NCI-H226 (cell line): ENCODE measurements at regions not wholly inside any gene's neighbourhood (a gene's known extent, or its start where the extent isn't known, plus 50 kb on each side); places are given as distances from the start of the nearest gene placed in this dataset.

ENCODE experiments used
- DNase-seq: peaks from one replicate; pipeline ENCODE4 v3.0.0-alpha.2; 2015

DNA sequence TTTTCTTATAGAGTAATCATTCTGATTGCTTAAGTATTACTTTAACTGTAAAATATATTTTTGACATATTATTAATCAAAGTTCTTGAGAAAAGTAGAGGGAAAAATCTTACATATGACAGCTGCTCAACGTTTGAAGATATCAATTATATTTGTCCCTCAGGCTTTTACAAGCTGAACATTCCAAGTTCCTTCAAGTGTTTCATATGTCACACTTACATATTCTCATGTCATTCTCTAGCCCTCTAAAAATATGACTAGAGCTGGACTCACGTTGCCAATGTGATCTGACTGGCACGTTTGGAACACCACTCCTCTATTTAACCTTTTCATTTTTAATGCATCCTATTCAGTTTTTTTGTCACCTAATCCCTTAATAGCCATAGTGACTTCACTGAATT lies 492.9 kb downstream of the PCDH18 start:
- DNase-seq: no peak

DNA sequence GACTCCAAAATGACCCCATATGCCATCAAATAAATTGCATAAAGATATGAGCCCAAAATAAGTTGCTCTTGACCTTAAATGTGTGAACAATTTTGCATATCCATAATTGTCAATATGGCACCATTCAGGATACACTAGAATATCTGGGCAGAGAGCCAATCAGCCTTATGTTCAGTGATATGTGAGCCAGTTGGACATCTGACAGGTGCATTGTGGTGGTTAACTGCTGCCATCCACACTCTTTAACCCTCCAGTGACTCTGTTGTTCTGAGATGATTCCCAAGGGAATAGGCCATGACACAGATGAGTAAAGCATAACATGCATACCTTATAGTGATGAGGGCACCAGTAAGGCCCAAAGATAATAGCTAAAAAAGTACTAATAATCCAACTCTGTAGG lies 500.1 kb downstream of the PCDH18 start:
- peak; percentile 24 for DNase-seq

DNA sequence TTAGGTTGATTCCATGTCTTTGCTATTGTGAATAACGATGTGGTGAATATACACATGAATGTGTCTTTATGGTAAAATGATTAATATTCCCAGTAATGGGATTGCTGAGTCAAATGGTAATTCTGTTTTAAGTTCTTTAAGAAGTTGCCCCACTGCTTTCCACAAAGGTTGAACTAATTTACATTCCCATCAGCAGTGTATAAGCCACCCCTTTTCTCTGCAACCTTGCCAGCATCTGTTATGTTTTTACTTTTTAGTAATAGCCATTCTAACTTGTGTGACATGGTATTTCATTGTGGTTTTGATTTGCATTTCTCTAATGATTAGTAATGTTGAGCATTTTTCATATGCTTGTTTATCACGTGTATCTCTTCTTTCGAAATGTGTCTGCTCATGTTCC lies 503.3 kb downstream of the PCDH18 start:
- DNase-seq: no peak

DNA sequence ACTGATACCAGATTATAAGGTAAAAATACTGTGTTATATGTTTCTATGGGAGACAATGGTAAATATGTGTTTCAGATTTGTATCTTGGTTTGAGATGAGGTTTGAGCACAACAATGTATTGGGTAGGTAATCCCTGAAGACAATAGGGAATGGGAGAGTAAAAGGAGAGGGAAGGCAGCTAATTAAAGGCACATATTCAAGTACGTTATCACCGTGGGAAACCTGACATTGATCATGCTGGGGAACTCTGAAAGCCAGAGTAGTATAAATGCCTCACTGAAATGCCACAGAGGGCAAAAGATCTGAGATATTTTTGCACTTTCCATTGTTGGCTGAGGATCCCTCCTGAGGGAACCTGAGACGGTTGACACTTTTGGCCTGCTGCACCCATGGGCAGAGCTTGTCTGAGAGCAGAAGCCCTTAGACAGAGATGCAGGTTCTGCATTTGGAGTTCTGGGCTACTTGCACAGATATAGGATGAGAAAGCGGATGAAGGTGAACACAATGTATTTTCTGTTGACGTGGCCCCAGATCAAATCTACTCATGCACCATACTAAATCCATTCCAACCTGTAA lies 506.7 kb downstream of the PCDH18 start:
- no peak for DNase-seq

DNA sequence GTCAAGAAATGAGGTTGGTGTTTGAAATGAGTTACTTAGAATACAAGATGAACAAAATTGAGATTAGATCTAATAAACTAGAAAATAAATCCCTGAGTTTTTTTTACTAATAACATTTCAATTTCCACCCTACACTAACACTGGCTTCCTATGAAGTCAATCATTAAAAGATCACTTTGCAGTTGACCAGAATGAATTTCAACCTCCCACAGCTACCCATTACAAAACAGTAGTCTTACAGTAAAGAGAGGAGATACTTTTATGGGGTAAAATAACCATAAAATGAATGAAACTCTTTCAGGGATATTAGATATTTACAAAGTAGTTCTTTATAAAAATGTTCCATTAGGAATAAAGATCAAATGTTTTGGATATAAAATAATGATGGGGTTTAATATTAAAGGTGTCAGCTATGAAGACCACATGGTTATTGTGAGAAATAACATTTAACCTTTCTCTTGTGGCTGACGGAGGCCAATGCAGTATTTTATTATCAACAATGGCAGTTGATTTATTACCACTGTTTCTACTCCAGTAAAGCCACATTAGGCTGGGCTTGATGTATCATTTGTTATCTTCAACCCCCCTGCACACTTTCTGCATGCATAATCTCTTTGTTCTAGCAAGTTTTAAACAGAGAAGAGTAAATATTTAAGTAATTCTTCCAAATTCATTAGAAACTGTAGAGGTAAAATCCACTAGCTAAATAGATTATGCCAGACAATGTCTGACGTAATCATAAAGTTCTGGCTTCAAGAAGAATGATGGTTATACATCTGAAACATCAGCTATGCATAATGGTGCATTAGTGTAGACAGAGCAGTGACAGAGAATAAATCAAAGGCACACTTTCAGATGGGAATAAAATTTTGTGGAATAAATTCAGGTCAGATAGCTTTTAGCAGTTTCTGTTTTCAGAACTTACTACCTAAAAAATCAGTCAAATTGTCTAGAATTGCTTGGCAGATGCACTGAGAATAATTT lies 516.6 kb downstream of the PCDH18 start:
- no peak for DNase-seq

DNA sequence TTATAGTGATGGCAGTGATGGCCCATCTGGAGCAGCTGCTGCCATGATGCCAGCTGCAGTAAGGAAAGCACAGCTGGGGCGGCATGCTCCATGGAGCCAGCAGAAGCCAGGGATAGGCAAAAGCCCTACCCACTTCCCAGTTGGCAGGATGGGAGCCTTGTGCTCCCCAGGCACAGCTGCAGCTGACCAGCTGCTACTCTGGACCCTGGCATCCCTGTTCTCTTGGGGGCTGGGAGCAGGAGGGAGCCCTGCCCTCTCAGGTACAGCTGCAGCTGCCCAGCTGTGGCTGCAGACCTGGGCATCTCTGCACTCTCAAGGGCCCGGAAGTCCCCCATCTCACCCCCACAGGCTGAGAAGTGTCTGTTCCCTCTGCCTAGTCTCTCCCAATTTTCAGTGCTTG lies 531.9 kb downstream of the PCDH18 start:
- DNase-seq: no peak

DNA sequence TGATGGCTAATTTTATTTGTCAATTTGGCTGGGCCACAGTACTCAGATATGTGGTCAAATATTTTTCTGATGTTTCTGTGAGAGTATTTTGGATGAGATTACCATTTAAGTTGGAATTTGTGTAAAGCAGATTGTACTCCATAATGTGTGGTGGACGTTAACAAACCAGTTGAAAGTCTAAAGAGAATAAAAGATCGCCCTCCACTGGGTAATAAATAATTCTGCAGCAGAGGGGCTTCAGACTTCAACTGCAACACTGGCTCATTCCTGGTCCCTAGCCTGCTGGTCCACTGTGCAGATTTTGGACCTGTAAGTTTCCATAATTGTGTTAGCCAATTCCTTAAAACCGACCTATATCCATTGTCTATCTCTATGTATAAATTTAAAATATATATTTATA lies 540.3 kb downstream of the PCDH18 start:
- DNase-seq: no peak

DNA sequence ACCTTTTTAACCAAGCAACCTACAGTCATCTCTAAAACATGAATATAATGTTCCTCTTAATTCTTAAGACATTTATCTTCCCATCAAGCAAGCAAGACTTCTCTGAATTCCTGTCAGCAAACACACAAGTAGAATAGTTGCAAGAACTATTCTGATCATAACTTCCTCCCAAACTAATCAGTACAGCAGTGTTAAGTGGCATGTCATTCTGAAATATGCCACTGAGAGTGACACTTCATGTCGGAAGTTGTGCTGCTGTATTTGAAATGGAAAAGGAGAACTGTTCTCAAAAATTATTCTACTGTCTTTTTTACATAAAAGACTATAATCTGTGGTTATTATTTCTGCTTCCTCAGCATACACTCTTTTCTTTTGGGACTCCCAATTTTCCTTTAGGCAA lies 546.6 kb downstream of the PCDH18 start:
- DNase-seq: peak; percentile 8

DNA sequence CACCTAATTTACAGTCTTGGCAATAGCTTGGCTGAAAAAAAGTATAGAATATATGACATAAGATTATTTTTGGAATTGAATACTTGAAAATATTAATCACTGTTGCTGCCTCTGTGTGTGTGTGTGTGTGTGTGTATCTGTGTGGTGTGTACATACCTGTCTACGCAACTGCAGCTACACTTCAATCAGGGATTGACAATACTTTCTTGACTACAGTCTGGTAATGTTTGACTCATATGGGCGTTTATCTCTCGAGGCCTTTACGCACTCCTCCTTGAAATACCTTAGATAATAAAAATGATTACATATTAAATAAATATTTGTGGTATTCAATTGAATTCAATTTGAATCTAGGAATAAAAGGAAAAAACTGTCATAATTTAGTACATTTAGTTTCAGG lies 565.2 kb downstream of the PCDH18 start:
- DNase-seq: peak; percentile 91

DNA sequence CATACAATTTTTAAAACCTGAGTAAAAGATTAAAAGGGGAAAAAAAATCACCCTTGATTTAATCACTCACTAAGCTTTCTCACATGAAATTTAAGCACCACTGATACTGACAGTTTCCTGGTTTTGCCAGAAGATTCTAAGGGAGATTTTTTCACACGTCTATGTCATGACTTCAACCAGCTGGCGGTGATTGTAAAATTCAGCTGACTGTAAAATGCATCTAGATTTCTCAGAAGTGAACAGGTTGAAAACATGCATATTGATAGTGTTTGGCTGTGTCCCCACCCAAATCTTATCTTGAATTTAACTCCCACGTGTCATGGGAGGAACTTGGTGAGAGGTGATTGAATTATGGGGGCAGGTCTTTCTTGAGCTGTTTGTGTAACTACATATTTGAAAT lies 566.8 kb downstream of the PCDH18 start:
- DNase-seq: peak; percentile 34

DNA sequence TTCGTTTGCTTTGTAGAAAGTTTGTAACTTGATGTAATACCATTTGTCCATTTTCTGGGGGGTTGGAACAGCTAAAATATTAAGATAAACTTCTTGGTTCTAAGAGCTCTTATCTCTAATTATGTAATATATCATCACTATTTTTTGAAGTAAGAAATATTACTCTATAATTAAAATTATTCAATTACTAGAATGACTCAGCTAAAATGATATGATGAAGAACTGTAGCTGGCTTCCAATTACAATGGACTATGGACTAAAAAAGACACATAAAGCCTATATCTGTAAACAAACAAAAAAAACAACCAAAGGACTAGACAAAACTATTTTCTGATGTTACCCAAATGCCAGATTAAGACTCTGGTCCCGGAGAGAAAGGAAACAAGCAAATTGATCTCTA lies 569.4 kb downstream of the PCDH18 start:
- no peak for DNase-seq

DNA sequence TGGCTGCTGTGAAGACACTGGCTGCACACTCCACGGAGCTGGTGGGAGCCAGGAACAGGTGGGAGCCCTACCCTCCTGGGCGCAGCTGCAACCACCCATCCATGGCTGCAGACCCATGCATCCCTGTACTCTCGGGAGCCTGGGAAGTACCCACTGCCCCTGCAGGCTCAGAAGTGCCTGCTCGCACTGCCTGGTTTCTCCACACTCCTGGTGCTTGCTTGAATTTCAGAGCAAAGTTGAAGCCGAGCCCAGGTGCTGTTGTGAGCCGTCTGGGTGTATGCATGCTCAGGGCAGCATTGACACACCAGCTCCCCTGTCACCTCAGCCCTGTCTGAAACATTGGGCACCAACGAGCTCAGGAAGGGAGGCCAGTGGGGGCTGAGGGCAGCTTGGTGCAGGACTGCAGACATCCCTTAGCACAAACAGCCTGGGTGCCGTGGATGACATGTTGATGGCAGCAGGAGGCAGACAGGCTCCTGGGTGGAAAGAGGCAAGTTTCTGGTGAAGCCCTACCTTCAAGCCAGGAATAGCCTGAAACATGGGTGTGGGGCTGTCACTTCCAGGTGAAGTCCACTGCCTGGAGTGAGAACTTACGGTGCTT lies 585.9 kb downstream of the PCDH18 start:
- DNase-seq: no peak

DNA sequence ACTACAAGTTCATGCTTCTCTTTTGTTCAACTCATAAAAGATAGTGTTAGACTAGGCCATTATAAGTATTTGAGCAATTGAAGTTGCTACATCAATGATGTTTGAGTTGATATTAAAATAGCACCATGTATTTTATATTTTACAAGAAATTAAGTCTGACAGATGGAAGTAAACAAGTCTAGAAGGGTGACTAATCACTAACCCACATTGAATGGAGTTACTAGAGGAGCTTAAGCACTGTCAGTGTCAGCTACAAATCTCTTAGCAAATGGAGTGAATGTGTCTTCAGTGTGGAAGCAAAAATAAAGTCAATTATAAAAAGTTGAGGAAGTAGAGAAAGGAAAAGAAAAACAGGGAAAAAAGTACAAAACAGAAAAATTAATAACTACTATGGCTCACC lies 592.5 kb downstream of the PCDH18 start:
- no peak for DNase-seq

DNA sequence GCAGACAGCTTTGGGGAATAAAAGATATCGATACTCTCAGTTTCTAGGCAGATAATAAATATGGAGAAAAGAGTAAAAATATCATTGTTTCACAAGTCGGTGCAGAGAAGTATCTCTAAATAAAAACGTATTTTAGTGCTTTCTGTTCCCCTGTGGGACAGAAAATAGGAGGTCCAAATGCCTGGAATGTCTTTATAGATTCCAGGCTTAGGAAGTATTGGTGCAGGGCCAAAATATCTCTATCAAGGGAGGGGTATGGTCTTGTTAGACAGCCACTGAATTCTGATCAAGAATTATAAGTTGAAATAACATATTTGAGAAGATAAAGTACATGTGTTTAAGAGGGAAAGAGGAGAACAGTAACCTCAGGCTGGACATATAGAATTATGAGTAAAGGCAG lies 596.4 kb downstream of the PCDH18 start:
- no peak for DNase-seq

DNA sequence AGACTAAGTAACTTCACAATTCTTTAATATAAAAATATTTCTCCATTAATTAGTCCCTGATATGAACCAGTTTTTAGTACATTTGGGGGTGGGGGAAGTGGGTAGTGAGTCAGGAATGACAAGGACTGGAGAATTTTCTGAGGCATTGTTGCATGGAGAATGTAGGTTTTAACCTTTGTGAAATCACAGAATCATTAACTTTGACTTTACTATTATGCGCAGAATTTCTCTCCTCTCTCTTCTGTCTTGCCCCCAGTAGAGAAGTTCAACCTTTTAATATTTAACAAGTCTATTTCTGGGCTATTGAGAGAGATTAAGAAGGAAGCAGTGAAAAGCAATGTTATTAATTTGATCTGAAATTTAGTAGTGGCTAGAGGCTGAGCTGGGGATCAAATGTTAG lies 597.0 kb downstream of the PCDH18 start:
- no peak for DNase-seq

DNA sequence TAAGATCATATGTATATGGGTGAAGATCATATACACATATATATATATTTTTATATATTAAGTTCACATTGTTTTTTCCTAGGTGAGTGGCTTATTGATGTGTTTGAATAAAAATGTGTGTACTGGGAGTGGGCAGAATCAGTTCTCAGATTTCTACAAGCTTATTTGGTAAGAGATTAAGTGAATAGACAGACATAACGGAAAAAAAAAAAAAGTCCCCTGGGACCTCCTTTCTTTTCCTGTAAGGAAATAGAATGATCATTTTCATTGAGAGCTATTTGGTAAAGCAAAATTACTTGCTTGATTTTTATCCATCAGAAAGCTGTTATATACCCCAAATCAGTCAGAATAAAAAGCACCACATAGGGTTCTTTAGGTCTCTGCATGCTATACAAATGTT lies 597.7 kb downstream of the PCDH18 start:
- DNase-seq: no peak

DNA sequence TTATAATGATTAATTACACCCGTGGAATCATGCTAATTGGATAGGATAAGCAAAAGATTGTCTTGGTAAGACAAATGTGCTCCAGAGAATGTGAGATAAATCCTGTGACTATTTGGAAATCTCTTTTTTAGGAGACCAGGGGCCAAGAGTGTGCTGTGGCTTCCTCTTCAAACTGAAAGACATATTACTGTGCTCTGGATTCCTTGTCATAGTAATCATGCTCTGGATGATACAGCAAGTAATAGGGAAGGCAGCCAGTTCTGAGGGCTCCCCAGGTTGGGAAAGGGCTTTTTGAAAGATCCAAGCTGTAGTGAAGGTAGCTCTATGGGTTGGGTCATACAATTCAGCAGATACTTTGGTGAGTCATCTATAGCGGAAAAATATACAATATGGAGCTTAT lies 600.5 kb downstream of the PCDH18 start:
- peak; percentile 16 for DNase-seq

DNA sequence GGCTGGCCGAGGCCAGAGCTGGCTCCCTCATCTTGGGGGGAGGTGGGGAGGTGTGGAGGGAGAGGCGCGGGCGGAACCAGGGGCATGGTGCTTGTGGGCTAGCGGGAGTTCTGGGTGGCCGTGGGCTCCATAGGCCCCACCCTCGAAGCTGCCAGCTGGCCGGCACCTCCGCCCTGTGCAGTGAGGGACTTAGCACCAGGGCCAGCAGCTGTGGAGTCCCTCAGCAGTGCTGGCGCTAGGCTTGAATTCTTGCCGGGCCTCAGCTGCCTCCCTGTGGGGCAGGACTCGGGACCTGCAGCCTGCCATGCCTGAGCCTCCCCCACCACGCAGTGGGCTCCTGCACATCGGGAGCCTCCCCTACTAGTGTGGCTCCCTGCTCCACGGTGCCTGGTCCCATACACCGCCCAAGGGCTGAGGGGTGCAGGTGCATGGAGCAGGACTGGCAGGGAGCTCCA lies 603.3 kb downstream of the PCDH18 start:
- no peak for DNase-seq

DNA sequence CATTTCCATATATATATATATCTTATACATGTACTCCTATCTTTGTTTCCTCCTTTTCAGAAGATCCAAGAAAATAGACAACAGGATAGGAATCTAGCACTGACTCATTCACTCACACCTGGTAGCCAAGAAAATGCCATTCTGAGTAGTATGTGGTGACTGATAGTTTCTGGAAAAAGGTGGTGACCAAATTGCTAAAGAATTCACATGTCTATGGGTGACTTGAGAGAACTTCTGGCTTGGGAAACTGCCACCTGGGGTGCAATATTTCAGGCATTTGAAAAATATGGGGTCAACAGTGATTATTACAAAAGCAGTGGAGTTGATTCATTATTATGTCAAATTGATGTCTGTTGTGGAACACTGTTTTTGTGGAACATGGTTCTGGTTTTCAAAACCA lies 605.1 kb downstream of the PCDH18 start:
- peak; percentile 87 for DNase-seq

DNA sequence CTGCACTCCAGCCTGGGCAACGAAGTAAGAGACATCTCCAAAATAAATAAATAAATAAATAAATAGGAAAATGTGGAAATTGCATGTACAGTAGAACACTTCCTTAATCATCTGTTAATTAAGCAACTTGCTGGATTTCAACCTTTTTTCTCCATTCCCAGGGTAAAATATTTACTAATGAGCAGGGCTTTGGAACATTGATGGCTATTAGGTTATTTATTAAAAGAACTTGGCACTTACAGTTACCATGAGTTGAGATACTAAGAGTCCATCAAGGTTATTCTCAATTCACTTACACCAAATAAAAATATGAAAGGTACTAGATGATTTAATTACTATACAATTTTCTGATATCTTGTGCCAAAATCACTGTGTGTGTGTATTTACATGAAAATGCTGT lies 607.1 kb downstream of the PCDH18 start:
- DNase-seq: no peak

DNA sequence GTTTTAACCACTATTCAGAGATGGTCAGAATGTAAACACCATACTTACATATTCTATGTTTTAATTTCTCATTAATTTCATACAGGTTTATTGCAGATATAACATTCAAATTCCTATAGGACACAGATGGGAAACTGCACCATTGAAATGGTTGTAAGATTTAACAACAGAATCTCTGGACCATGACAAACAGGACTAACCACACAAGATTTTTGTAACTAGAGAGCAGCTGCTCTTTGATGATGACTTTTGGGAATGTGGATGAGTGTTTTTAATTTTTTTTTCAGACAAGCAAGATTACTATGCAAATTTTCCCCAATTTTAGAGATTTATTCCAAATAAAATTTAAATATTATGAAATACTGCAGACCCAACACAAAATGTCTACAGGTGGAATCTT lies 610.2 kb downstream of the PCDH18 start:
- DNase-seq: no peak

DNA sequence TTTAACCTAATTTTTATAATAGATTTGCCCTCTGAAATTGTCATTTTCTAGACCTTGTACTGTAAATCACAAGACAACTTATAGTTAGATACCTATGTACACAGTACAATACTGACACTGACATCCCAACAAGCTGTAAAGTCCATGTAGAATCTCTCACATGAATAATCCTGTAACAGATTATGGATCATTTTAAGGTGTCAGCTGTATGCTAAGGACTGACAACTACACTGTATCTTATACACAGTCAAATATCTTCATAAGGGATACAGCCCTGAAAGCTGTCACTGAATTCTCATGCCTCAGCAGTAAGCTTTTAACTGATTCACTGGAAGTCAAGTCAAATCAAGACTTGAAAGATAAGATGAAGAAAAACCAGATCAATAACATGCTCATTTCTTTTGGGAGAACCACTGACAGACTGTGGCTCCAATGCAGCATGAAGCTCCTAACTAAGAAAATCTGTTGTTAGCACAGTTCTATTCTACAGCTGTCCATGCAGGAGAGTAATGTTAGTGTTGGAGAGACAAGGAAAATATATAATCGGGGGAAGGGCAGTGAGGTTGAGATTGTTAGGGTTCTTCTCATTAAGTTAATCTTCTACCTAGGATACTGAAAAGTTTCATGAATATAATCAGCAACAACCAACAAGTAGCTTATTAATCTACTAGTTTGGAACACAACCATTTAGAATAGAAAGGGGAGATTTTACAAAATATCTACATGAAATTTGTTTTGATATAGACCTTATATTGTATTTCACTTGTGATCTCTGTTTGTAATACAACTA lies 612.0 kb downstream of the PCDH18 start:
- no peak for DNase-seq

DNA sequence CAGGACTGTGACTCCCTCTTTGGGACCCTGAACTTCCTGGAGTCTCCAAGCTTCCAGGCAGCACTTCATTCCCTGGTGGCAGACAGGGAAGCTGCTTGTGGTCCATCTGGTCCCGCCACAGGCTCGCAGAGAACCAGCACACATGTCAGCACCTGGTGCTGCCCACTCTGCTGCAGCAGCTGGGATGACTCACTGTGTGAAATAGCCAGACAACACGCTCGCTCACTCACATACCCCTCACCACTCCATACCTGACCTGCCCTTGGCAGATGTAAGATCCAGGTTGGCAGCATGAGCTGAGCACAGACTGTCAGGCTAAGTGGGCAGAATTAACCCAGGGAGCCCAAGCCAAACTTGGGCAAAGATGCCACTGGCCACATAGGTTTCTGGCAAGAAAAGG lies 613.5 kb downstream of the PCDH18 start:
- DNase-seq: no peak
